ENCODE measurements at regions not wholly inside any gene's neighbourhood (a gene's known extent, or its start where the extent isn't known, plus 50 kb on each side); places are given as distances from the start of the nearest gene placed in this dataset.

DNA sequence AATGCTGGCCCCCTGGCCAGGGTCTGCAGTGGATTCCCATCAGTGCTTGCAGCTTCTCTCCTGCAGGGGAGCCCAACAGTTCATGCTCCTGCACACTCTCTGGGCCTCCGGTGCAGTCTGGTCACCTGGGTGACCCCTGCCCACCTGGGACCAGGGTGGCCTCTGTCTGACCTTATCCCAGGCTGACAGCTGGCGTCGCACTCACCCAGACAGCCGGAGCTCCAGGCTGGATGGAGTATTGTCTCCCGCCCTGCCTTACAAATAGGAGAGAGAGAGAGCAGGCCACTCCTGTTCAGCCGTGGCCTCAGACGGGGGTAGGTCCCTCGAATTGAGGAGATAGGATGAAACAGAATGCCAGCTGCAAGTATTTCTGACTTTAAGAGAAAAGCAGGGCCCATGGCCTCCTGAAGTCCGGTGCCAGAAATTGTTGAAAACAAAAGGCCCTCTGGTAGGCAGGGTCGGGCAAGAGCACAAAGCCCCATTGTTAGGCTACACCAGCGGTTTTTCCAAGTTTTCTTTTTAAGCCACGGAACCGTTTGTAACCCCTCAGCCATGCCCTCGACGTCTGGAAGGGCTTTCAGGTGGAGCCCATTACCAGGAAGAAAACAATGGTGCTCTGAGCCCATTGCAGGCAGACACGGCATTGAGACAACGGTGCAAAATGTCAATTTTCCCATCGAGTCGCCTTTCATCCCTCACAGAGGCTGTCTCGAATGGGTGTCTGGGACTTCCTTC is 258.4 kb downstream of the BCL11A start:
- no peak for DNase-seq (ENCODE audit: low spot score)

DNA sequence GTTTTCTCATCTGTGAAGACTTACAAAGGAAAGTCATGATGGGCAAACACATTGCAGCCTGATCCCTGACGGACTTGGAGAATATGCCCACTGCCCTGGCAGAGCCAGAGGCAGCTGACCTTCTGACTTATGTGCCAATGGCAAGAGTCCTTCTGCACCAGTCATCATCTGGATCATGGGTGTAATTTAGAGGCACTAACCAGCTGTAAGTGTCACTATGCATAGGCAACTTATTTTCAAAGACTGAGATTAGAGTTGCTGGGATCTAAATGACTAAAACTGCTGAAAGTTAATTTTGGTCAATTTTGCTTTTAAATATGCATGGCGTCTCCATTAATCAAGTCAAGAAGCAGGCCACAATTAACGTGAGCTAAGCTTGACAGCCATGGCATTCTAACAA is 261.2 kb downstream of the BCL11A start:
- no peak for DNase-seq (ENCODE audit: low spot score)

DNA sequence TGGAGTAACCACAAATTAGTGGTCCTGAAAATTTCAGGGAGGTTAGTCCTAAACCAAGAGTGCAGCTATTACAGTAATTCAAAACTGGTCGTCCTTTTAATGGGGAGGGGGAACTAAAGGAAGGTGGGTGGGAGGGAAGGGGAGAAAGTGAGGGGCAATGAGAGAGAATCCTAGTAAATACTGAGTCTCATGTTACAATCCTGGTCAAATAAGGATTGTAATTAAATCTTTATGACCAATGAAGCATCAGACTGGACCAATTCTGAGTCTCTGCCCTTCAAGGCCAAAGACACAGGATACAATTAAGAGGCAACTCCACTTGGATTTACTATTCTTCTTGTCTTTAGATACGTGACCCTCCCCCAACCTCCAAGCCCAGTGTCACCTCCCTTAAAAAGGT is 262.9 kb downstream of the BCL11A start:
- DNase-seq (ENCODE audit: low spot score), result no peak

DNA sequence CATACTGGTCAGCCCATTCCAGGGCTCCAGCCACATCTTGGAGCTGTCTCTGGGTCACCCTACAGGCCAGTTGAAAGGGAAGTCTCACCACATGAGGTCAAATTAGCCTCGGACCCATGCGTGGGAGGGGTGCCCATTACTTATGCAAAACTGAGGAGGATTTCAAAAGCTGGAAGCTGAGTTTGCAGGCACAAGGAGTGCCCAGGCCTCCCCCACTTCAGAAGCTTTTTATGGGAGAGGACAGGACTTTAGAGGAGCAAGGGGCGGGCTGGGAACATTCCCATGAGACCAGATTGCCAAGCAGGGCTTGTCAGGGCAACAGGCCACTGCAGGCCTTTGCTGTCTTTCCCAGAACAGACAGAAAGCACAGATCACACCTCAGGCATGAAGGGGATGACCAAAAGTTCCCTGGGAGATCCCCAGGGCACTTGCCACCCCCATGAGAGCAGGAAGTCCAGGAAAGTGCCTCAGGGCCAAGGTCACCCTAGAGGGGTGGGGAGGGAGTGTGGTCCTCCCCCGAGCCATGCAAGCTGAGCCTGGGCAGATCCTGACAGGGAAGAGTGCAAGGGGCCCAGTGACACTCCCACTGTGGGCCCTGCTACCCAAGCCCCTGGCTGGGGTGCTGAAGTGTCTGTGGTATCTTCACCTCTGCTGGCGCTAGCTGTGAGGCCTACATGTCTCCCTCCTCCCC is 267.7 kb downstream of the BCL11A start:
- DNase-seq (ENCODE audit: low spot score), result no peak

DNA sequence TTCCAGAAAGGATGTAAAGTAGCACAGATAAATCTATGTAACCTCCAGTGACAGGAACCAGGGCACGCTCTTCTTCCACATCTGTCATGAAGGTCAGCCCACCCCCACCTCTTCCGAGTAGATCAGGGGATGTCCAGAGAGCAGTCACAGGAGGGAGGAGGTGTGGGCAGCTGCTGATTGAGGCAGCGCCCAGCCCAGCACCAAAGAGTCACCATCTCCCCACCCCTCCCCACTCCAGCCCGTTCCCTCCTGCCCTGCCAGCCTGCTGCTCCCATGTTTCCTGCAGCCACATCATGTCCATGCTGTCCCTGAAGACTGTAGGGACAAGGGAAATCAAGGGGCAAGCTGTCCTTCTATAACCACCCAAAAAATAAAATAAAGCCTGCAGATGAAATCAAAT is 269.8 kb downstream of the BCL11A start:
- no peak for DNase-seq (ENCODE audit: low spot score)

DNA sequence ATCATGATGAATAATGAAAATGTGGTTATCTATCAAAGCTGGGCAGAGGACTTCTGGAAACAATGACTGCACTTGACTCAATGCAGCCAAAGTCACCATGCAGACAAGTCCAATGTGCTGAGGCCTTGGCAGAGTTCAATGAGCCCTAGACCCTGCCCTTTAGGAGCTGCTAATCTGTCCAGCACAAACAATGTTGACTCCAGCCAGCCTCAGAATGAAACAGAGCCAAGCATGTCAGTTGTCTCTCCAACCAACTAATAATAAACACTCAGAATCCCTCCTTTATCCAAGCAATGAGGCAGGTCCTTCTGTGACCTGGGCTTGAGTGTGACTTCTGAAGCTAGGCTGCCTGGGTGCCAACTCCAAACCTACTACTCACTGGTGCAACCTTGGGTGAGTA is 270.6 kb downstream of the BCL11A start:
- no peak for DNase-seq (ENCODE audit: low spot score)

DNA sequence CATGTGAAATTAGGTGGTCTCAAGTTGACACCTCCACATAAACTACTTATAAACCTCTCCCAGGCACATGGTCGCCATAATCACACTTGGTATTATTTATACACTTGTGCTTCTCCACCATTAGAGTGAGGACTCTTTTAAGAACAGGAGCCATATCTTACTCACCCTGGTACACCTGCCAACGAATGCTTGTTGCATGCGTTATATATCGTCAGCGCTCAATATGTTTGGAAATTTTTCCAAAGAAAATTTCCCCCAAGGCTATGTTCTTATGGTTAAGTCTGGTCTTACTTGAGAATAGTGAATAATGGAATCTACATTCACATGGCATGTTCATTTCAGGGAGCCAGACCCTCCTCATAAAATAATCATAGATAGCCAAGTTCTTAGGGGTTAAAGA is 271.7 kb downstream of the BCL11A start:
- DNase-seq (ENCODE audit: low spot score), result no peak

DNA sequence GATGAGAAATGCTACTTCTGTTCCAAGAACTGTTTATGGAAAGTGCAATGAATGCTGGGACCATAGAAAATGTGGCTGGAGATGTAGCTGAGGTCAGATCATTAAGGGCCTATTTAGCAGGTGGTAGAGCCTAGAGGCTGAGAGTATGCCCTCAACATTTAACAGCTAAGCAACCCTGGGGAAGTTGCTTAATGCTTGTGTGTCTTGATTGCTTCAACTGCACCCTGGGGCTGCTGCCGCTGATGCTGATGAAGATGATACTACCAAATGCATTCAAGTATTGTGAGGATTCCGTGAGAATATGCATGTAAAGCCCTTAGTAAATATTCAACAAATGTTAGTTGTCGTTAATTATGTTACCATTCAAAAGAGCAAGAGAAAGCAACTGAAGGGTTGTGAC is 273.2 kb downstream of the BCL11A start:
- no peak for DNase-seq (ENCODE audit: low spot score)

DNA sequence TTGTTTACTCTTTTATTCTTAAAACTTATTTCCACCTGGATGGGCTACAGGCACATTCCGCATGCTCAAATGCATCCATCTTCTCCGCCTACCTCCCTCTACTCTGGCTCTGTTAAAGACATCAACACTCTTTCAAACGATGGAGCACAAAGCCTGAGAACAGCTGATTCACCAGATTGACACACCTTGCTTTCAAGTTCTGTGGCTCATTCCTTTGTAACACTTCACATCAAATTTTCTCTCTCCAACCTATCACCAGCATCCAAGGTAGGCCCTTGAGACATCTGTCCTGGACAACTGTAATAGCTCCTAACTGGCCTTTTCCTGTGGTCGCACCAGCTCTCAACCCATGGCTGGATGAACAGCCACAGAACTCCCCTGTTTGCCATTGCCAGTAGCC is 274.5 kb downstream of the BCL11A start:
- DNase-seq (ENCODE audit: low spot score), result no peak

DNA sequence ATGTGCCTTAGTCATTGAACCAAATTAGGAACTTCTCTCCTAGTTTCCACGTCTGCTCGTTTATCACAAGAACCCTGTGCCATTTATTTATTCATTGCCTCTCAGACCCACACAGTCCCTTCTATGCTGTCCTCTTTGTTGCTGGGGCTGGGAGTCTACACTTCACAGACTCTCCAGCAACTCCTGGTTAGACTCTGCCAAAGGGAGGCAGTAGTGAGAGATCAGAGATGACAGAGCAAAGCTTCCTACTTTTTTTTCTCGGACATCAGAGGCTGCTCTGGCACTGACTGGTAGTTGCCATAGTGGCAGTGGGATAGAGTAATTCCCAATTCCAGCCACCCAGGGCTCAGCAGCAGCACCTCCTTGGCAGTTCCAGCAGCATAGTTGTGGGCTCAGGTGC is 277.5 kb downstream of the BCL11A start:
- no peak for DNase-seq (ENCODE audit: low spot score)

DNA sequence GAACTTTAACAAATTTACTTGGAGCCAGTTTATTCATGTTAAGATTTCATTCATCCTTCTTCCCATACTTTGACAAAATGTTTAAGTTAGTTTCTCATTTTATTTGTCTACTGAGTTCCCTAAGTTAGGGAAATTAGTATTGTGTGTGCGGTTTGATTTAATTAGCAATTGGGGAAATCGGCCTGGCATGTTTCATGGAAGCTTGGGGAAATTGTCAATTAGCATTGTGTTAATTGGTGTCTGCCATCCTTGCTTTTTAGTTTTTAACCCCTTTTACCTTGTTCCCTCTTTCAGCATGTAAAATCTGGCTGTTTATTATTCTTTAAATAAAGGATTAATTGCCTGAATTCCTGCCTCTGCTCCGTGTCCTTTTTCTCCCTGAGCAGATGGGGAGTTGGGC is 279.6 kb downstream of the BCL11A start:
- DNase-seq (ENCODE audit: low spot score), result no peak

DNA sequence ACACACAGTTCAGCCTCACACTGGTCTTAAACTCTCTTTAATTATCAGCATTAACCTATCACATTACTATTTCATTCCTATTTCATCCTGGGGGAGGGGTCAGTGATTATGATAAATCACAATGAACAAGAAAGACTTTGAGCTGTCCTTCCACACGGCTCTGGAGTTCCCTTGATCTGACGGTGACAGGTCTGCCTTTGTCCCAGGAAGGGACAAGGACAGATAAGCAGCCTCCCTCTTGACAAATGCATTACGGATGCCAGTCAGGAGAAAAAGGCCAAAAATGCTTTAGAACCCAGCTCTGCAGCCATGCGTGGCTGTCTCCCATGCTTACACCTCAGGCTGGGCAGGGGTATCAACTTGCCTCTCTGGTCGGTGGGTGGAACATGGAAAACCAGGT is 281.7 kb downstream of the BCL11A start:
- DNase-seq (ENCODE audit: low spot score), result no peak

DNA sequence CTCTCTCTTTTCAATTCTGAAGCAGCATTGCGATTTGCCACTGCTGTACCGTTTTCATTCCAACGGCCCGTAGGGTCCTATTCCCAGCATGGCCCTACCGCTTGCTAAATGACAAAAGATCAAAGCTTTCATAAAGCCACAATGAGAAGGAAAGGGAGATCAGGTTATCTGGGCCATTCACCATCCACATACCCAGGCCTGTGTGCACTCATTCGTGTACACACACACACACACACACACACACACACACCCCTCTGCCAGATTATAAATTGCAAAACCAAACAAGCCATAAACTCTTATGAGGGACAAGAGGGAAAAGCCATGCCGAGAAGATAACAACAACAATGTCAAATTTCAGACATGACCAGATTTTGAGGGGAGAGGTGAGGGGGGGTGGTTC is 282.3 kb downstream of the BCL11A start:
- no peak for DNase-seq (ENCODE audit: low spot score)

DNA sequence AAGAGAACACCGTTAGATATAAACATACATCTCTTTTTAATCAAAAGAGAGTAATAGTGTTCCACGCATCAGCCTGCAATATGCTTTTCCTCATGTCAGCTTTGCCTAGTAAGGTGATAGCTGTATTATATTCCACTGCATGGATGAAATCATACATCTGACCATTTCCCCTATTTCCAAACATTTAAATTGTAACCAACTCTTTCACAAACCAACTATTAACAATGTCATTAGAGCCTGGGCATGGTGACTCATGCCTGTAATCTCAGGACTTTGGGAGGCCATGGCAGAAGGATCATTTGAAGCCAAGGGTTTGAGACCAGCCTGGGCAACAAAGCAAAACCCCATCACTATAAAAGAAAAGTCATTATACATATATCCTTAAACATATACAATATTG is 284.8 kb downstream of the BCL11A start:
- no peak for DNase-seq (ENCODE audit: low spot score)

DNA sequence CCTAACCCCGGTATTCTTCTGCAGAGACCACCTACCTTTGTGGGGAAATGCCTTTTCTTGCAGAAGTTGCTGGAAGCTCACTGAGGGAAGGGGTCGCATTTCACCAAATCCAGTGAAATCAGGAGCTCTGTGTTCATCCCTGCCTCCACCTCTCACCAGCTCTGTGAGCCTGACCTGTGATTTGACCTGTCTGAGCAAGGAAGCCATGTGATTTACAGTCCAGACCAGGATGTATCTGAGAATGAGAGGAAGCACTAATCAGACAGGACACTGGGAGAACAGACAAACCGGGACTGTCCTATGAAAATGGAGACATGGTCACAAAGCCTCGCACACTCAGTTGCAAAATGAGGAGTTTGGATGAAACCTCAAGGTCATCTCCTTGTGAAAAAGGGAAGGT is 285.4 kb downstream of the BCL11A start:
- DNase-seq (ENCODE audit: low spot score), result no peak

DNA sequence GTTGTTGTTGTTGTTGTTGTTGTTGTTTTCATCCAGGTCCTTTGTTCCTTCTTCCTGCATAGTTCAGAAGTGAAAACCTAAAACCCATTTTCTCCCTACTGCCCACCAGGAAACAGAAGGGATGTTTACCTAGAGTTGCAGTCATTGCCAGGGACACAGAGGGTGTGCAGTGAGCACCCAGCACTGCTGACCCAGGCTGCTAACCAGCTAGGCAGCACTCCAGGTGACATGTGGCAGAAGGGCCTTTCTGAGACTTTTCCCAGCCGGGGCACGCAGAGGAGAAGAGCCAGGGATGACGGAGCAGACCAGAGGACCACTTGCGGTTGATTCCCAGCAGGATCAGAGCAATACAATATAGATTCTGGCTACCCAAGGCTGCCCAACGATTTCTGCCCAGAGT is 286.3 kb downstream of the BCL11A start:
- DNase-seq (ENCODE audit: low spot score), result no peak

DNA sequence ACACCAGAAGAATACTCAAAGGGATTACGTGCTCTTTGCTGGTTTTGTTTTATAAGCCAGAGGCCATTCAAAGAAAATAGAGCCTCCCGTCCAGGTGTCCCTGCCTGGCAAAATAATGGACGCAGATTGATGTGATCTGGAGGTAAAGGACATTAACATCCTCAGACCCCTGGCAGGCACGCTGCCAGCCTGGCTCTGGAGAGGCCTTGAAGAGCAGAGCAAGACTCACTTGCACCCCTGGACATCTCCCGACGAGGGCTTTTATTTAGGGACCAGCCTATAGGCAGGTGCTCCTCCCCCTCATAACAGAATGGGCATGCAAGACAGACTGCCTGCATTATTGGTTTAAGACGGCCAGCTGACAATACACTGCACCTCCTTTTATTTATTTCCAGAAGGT is 291.3 kb downstream of the BCL11A start:
- no peak for DNase-seq (ENCODE audit: low spot score)

DNA sequence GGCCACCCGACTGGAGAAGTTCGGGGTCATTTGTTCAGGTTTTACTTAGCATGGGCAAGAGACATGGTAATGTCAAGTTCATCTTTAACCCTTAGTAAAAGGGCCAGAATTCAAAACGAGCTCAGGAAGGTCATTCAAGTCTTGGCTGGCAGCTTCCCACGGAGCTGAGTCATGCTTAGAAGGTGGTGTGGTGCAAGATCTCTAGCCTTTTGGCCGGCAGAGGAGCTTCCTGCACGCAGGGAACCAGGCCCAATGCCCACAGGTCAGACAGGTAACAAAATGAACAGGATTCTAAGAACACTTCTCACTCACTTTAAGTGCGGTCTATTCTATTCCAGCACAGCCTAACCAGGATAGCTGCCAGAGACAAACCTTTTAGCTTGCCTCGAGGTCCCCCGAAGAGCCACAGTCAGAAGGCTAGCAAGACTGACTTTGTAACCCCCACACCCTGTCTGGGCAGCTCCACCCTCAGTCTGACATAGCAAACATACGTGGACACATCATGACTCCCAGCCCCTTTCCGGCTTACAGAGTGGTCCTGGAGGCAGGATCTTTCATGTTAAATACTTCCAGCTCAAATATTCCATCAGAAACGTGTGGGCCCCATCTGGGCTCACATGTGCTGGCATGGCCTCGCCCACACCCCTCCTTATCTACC is 292.7 kb downstream of the BCL11A start:
- DNase-seq (ENCODE audit: low spot score), result no peak

DNA sequence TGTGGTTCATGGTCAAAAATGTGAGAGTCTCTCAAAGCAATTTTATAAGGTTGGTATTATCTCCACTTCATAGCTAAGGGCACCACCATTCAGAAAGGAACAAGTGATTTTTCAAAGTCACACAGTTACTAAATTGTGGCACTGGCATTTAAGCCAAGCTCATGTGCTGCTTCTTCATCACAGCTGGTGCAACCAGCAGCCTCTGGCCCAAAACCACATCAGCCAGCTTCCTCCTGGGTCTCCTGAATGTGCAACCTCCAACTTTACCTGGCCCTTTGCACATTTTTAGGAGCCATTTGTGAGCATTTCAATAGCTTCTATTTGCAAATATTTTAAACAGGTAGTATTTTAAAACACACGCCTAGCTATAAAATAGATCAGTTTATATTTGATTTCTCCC is 293.7 kb downstream of the BCL11A start:
- no peak for DNase-seq (ENCODE audit: low spot score)

DNA sequence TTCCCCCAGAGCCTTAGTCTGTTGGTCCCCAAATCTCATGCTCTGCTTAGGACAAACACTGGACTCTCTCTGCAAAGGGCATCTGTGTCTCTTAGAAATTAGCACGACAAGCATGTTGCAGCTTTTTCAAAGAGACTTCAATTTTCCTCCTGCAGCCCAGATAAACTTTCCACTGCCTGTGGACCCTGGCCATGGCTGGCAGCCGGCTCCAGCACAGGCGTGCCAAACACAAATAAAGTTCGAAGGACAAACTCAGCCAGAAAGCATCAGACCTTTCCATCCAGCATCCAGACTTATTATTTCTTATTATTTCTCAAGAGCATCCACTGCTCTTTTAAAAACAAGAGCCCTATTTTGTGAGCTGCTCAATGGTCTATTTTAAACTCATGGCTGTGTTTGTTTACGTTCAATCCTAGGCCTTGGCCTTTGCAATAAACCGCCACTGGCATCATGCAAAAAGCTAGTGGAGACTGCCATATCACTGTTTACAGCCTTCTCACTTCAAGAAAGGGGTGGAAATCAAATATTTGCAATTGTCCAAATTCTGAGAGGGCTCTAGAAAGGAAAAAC is 300.8 kb downstream of the BCL11A start:
- DNase-seq (ENCODE audit: low spot score), result no peak

DNA sequence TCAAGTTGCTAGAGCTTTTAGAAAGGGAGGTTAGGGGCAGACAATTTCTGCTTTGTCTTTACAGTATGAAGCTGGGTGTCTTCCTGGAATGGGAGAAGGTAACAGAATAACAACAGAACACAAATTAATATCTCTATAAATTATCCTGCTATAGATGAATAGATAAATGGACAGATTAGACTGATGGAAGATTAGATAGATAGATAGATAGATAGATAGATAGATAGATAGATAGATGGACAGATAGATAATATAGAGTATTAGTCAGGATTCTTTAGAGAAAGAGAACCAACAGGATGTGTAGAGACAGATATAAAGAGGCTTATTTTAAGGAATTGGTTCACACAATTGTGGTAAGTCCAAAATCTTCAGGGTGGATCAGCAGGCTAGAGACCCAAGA is 302.2 kb downstream of the BCL11A start:
- no peak for DNase-seq (ENCODE audit: low spot score)

DNA sequence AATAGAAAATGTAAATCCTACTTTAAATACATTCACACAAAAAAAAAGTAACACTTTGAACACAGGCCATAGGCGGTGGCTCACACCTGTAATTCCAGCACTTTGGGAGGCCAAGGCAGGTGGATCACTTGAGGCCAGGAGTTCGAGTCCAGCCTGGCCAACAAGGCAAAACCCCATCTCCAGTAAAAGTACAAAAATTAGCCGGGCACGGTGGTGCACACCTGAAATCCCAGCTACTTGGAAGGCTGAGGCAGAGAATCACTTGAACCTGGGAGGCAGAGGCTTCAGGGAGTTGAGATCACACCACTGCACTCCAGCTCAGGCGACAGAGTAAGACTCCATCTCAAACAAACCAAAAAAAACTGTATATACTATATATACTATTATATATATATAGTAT is 303.6 kb downstream of the BCL11A start:
- DNase-seq (ENCODE audit: low spot score), result no peak

DNA sequence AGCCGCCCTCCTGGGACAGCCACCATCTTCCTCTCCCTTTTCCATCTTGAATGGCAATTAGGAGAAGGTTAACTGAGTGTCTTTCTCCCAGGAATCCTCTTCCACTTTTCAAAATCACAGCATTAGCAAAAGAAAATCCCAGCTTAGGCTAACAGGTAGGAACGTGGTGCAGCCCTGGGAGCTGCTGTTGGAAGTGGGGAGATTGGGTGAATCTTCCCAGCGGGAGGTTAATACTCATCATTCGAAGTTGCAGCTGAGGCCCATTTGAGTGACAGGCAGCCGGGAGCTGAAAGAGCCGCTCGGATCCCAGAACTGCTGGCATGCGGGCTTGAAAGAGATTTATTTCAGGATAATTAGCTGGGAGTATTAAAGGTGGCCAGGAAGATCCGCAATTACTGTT is 306.0 kb downstream of the BCL11A start:
- peak; percentile 56 for DNase-seq (ENCODE audit: low spot score)
